ENCODE measurements at regions not wholly inside any gene's neighbourhood (a gene's known extent, or its start where the extent isn't known, plus 50 kb on each side); places are given as distances from the start of the nearest gene placed in this dataset.

- CTCF ChIA-PET = interaction anchor here (0.6 to 0.7 kb wide), 2 partner anchors 17 to 125 kb away, joined by 3 read pairs; no protein-coding TSS in a partner anchor
- TF ChIP-seq BHLHE40 (IDR thresholded peaks at IDR 0.05; ENCODE audit: borderline replicate concordance) (no peak), ELF4 (IDR thresholded peaks at IDR 0.05) (no peak), TARDBP (IDR thresholded peaks at IDR 0.05) (no peak), CTBP1 (IDR thresholded peaks at IDR 0.05; ENCODE audit: borderline replicate concordance) (no peak), SP1 (IDR thresholded peaks at IDR 0.05) (no peak), FOXA1 (IDR thresholded peaks at IDR 0.05) (no peak), ARNT (IDR thresholded peaks at IDR 0.05) (no peak), ZNF384 (IDR thresholded peaks at IDR 0.05) (no peak), FOXK2 (IDR thresholded peaks at IDR 0.05) (no peak), PKNOX1 (IDR thresholded peaks at IDR 0.05) (no peak), SUZ12 (IDR thresholded peaks at IDR 0.05) (no peak), NFRKB (IDR thresholded peaks at IDR 0.05) (no peak), L3MBTL2 (conservative IDR thresholded peaks at IDR 0.05) (no peak), FOXM1 (IDR thresholded peaks at IDR 0.05; ENCODE audit: borderline replicate concordance) (no peak)
- POLR2A ChIA-PET = no interaction called here
- DNase-seq (ENCODE audit: extremely low spot score) = no peak
These were observed 273.6 kb upstream of the HABP2 start for GRCh38 chr10:113279262-113279661.

DNA sequence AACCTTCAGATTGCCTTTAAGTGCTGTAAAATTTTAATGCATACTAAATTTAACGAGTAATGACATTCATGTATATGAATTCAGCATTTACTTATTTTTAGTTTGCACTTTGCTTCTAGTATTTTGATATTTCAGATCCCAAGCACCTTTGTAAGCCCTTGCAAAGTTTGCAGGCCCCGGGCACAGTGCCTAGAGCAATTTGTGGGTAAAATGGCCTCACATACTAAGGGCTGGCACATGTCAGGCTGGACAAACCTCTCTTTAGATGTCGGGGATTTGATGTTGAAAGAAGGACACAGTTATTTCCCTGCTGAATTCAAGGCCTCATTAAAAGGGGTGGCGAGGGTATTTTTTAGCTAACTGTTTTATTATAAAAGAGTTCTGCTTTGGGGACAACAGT lies 270.3 kb upstream of the HABP2 start:
- TF ChIP-seq ARNT (IDR thresholded peaks at IDR 0.05) (no peak), ELF4 (IDR thresholded peaks at IDR 0.05) (no peak), ZNF384 (IDR thresholded peaks at IDR 0.05) (no peak)
- DNase-seq (ENCODE audit: extremely low spot score) = no peak
- CTCF ChIA-PET = no interaction called here
- POLR2A ChIA-PET = no interaction called here

DNA sequence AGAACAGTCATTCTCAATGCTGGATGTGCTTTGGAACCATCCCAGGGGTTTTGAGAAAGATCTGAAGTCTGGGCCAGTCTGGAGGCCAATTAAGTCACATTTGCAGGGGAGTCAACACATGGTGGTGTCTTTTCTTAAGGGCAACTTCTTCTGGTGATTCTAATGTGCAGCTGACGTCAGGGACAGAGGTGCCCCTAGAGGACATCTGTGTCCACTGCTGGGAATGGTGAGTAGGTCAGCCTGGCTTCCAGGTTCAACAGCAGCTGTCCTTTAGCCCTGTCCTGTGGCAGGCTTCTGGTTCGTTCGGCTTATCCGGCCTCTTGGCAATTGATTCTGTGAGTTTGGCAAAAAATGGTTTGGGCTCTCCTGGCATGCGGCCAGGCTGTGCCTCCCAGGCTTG lies 269.7 kb upstream of the HABP2 start:
- ChIA-PET POLR2A (no interaction called here), CTCF (no interaction called here)
- TF ChIP-seq PKNOX1 (IDR thresholded peaks at IDR 0.05) = no peak
- TF ChIP-seq CTBP1 (IDR thresholded peaks at IDR 0.05; ENCODE audit: borderline replicate concordance) = no peak
- no peak for TF ChIP-seq L3MBTL2 (conservative IDR thresholded peaks at IDR 0.05)
- TF ChIP-seq TARDBP (IDR thresholded peaks at IDR 0.05) = no peak
- no peak for TF ChIP-seq HDGF (IDR thresholded peaks at IDR 0.05; ENCODE audit: borderline replicate concordance)
- TF ChIP-seq SUZ12 (IDR thresholded peaks at IDR 0.05) = no peak
- no peak for TF ChIP-seq FOXA1 (IDR thresholded peaks at IDR 0.05)
- no peak for TF ChIP-seq ELF4 (IDR thresholded peaks at IDR 0.05)
- no peak for TF ChIP-seq BHLHE40 (IDR thresholded peaks at IDR 0.05; ENCODE audit: borderline replicate concordance)
- TF ChIP-seq ZNF384 (IDR thresholded peaks at IDR 0.05) = no peak
- TF ChIP-seq NFRKB (IDR thresholded peaks at IDR 0.05) = no peak
- no peak for TF ChIP-seq SP1 (IDR thresholded peaks at IDR 0.05)
- TF ChIP-seq FOXM1 (IDR thresholded peaks at IDR 0.05; ENCODE audit: borderline replicate concordance) = no peak
- TF ChIP-seq LEF1 (IDR thresholded peaks at IDR 0.05; ENCODE audit: borderline replicate concordance) = no peak
- TF ChIP-seq FOXK2 (IDR thresholded peaks at IDR 0.05) = no peak
- no peak for TF ChIP-seq ARNT (IDR thresholded peaks at IDR 0.05)
- DNase-seq (ENCODE audit: extremely low spot score) = peak; percentile 40

DNA sequence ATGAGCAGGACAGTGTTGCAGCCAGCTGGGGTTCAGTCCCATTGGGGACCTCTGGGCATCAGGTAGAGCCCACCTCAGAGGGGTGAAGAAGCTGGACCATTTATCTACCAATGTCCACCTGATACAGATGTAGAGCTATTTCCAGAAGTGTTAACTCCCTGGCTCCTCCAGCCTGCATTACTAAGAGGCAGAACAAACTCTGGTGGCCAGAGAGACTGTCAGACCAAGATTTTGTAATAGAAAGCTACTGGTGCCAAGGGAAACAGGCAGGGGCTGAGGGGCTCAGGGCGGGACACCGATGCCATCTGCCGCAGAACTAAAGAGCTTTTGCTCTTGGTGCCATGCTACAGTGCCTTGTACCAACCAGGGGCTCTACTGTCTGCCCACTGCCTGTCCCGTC lies 268.2 kb upstream of the HABP2 start:
- no peak for DNase-seq (ENCODE audit: extremely low spot score)
- POLR2A ChIA-PET = no interaction called here
- CTCF ChIA-PET = no interaction called here
- no peak for TF ChIP-seq SP1 (IDR thresholded peaks at IDR 0.05)
- TF ChIP-seq SUZ12 (IDR thresholded peaks at IDR 0.05) = no peak

GRCh38 chr10:113285305-113285704 lies 267.5 kb upstream of the HABP2 start:
- TF ChIP-seq PKNOX1 (IDR thresholded peaks at IDR 0.05) (no peak), HDGF (IDR thresholded peaks at IDR 0.05; ENCODE audit: borderline replicate concordance) (no peak), SUZ12 (IDR thresholded peaks at IDR 0.05) (no peak), ZNF384 (IDR thresholded peaks at IDR 0.05) (no peak), ELF4 (IDR thresholded peaks at IDR 0.05) (no peak), LEF1 (IDR thresholded peaks at IDR 0.05; ENCODE audit: borderline replicate concordance) (no peak), SP1 (IDR thresholded peaks at IDR 0.05) (no peak), BHLHE40 (IDR thresholded peaks at IDR 0.05; ENCODE audit: borderline replicate concordance) (no peak), FOXA1 (IDR thresholded peaks at IDR 0.05) (no peak), L3MBTL2 (conservative IDR thresholded peaks at IDR 0.05) (no peak)
- no peak for DNase-seq (ENCODE audit: extremely low spot score)
- POLR2A ChIA-PET = no interaction called here
- CTCF ChIA-PET = interaction anchor here (0.6 kb wide), 1 partner anchor 17 kb away, joined by 3 read pairs; no protein-coding TSS in a partner anchor

GRCh38 chr10:113287592-113287991 lies 265.3 kb upstream of the HABP2 start:
- POLR2A ChIA-PET = no interaction called here
- no peak for DNase-seq (ENCODE audit: extremely low spot score)
- CTCF ChIA-PET = no interaction called here
- no peak for TF ChIP-seq ARNT (IDR thresholded peaks at IDR 0.05)
- no peak for TF ChIP-seq L3MBTL2 (conservative IDR thresholded peaks at IDR 0.05)
- no peak for TF ChIP-seq CTBP1 (IDR thresholded peaks at IDR 0.05; ENCODE audit: borderline replicate concordance)
- TF ChIP-seq BHLHE40 (IDR thresholded peaks at IDR 0.05; ENCODE audit: borderline replicate concordance) = no peak
- no peak for TF ChIP-seq NFRKB (IDR thresholded peaks at IDR 0.05)
- no peak for TF ChIP-seq SUZ12 (IDR thresholded peaks at IDR 0.05)
- no peak for TF ChIP-seq FOXM1 (IDR thresholded peaks at IDR 0.05; ENCODE audit: borderline replicate concordance)
- no peak for TF ChIP-seq SP1 (IDR thresholded peaks at IDR 0.05)
- TF ChIP-seq PKNOX1 (IDR thresholded peaks at IDR 0.05) = no peak
- no peak for TF ChIP-seq ELF4 (IDR thresholded peaks at IDR 0.05)

All from HEK293T (cell line).